Retinal pigment epithelial cell (primary cell): ENCODE measurements at regions not wholly inside any gene's neighbourhood (a gene's known extent, or its start where the extent isn't known, plus 50 kb on each side); places are given as distances from the start of the nearest gene placed in this dataset.

Experiments used
- DNase-seq: peaks from one replicate; pipeline ENCODE4 v3.0.0-alpha.2; 2010; ENCODE audit warnings: low read depth
- H3K4me3 ChIP-seq: 2 replicates; pipeline ENCODE4 v1.5.1; 2011; ENCODE audit warnings: mild to moderate bottlenecking, low read length, control low read depth, moderate library complexity
- TF ChIP-seq, protein P1 (sequence below): conservative IDR thresholded peaks from 2 replicates; pipeline ENCODE4 v1.5.1; 2011; ENCODE audit warnings: low read depth, low read length, control low read depth, inconsistent platforms

GRCh38 chr2:64196963-64197362 is 52.7 kb upstream of the PELI1 start:
- TF ChIP-seq, protein P1, sequence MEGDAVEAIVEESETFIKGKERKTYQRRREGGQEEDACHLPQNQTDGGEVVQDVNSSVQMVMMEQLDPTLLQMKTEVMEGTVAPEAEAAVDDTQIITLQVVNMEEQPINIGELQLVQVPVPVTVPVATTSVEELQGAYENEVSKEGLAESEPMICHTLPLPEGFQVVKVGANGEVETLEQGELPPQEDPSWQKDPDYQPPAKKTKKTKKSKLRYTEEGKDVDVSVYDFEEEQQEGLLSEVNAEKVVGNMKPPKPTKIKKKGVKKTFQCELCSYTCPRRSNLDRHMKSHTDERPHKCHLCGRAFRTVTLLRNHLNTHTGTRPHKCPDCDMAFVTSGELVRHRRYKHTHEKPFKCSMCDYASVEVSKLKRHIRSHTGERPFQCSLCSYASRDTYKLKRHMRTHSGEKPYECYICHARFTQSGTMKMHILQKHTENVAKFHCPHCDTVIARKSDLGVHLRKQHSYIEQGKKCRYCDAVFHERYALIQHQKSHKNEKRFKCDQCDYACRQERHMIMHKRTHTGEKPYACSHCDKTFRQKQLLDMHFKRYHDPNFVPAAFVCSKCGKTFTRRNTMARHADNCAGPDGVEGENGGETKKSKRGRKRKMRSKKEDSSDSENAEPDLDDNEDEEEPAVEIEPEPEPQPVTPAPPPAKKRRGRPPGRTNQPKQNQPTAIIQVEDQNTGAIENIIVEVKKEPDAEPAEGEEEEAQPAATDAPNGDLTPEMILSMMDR = no peak
- H3K4me3 ChIP-seq = no peak overlapping the region
- no peak for DNase-seq

GRCh38 chr2:64201151-64201550 is 56.9 kb upstream of the PELI1 start:
- TF ChIP-seq, protein P1 = no peak
- DNase-seq = no peak
- H3K4me3 ChIP-seq = no peak overlapping the region

DNA sequence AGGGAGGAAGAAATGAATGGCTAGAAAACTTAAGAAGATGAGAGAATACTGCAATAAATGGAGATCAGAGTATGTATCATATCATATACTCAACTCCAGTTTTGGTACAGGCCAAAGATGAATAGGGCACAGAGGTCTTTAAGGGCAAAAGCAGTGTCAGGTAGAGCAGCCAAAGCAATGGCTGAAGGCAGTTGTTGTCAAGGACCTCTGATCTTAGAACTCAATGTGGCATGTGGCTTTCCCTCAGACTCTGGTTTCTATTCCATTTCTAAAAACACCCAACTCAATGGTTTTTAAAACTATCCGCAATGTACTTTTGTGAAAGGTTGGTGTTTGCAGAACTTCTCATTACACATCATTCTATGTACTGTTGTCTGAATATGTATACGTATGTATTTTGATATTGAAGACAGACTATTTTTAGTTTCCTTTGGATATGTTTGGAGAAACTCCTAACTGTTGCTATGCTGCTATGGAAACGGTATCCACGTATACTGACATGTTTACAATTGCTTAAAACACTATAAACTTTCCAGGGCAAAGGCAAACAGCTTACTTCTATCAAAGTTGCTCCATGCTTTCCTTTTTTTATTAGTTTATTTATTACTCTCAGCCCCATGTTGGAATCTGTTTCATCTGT is 58.1 kb upstream of the PELI1 start:
- no peak for DNase-seq
- TF ChIP-seq, protein P1 = no peak
- no peak overlapping the region for H3K4me3 ChIP-seq

GRCh38 chr2:64203131-64203857 is 59.1 kb upstream of the PELI1 start:
- no peak overlapping the region for H3K4me3 ChIP-seq
- TF ChIP-seq, protein P1 = no peak
- DNase-seq = no peak

- TF ChIP-seq, protein P1 = no peak
- H3K4me3 ChIP-seq = no peak overlapping the region
- DNase-seq = no peak
Measured at GRCh38 chr2:64203858-64204632, 59.8 kb upstream of the PELI1 start.

- no peak overlapping the region for H3K4me3 ChIP-seq
- DNase-seq = no peak
- TF ChIP-seq, protein P1 = no peak
Measured at GRCh38 chr2:64204703-64205102, 60.5 kb upstream of the PELI1 start.

- TF ChIP-seq, protein P1 = no peak
- no peak for DNase-seq
- H3K4me3 ChIP-seq = no peak overlapping the region
Measured at GRCh38 chr2:64205415-64205814, 61.2 kb upstream of the PELI1 start.
